Endothelial cell of umbilical vein (primary cell): ENCODE measurements at regions not wholly inside any gene's neighbourhood (a gene's known extent, or its start where the extent isn't known, plus 50 kb on each side); places are given as distances from the start of the nearest gene placed in this dataset.

ENCODE experiments used
- BruUV-seq: library from RNA; stranded (reverse); fragments of 400-500 nt; replicated peaks from 2 replicates; lab custom pipeline; 2021; lab: Mats Ljungman, UMichigan
- CTCF ChIA-PET: fragments of 300-600, 350-600 bp; sonication (Branson Sonifier 250); formaldehyde crosslinking; loops from one replicate; lab custom pipeline; 2021; ENCODE audit warnings: antibody characterized with exemption, inconsistent platforms; lab: Charles Lee
- POLR2A ChIA-PET: fragments of 300-600, 350-600 bp; sonication (Branson Sonifier 250); formaldehyde crosslinking; loops from one replicate; lab custom pipeline; 2021; ENCODE audit warnings: antibody characterized with exemption, inconsistent platforms; lab: Charles Lee
- DNase-seq: peaks from one replicate; pipeline ENCODE4 v3.0.0-alpha.2; 2011; ENCODE audit warnings: low read depth, low spot score
- FAIRE-seq: peaks from 2 replicates; lab custom pipeline; 2011; peaks lifted over from hg19 to GRCh38; lab: Jason Lieb, UNC
- H2AFZ ChIP-seq: 2 replicates; pipeline ENCODE4 v1.6.0; 2012; ENCODE audit warnings: low read depth, low read length, control low read depth, inconsistent platforms
- H3K27ac ChIP-seq: 2 replicates; pipeline ENCODE4 v1.5.1; 2011; ENCODE audit warnings: low read depth, mild to moderate bottlenecking, control low read depth, low read length, moderate library complexity; ENCODE audit not compliant: insufficient read depth
- H3K27me3 ChIP-seq, 2 experiments: 2 replicates each; pipeline versions ENCODE4 v1.6.0 to v1.6.1; 2011; ENCODE audit warnings: low read length in 2 of 2, mixed read lengths in 1 of 2; ENCODE audit not compliant: control insufficient read depth in 2 of 2, insufficient read depth in 2 of 2
- H3K36me3 ChIP-seq, 2 experiments: 2 replicates in 1 of 2; 3 replicates in 1 of 2; pipeline ENCODE4 v1.5.1; 2011; ENCODE audit warnings: low read length in 2 of 2, mild to moderate bottlenecking in 1 of 2, moderate library complexity in 1 of 2; ENCODE audit not compliant: control insufficient read depth in 2 of 2, insufficient read depth in 2 of 2; ENCODE audit errors: extremely low read depth in 1 of 2
- H3K4me1 ChIP-seq: 3 replicates; pipeline ENCODE4 v1.5.1; 2011; ENCODE audit warnings: mild to moderate bottlenecking, low read length; ENCODE audit not compliant: control insufficient read depth, insufficient read depth; ENCODE audit errors: extremely low read depth
- H3K4me2 ChIP-seq: 2 replicates; pipeline ENCODE4 v1.6.1; 2011; ENCODE audit warnings: low read length, control low read depth, mixed read lengths; ENCODE audit not compliant: insufficient read depth
- H3K4me3 ChIP-seq, 3 experiments: fragments of 200-600 bp in 1 of 3; sonication (generic), shearing (Covaris generic) in 1 of 3; replicated peaks in 1 of 3; 2 replicates each; pipeline ENCODE4 v1.5.1; 2011 to 2016; ENCODE audit warnings: control low read depth in 3 of 3, low read length in 3 of 3, mild to moderate bottlenecking in 2 of 3, inconsistent platforms in 1 of 3, low read depth in 1 of 3, moderate library complexity in 1 of 3; ENCODE audit not compliant: insufficient read depth in 1 of 3
- H3K79me2 ChIP-seq: 2 replicates; pipeline ENCODE4 v1.6.0; 2012; ENCODE audit warnings: low read length, inconsistent platforms; ENCODE audit not compliant: control insufficient read depth, insufficient read depth
- H3K9ac ChIP-seq: replicated peaks from 2 replicates; pipeline ENCODE3; 2011; ENCODE audit warnings: low read length, control low read depth; ENCODE audit not compliant: insufficient read depth; ENCODE audit errors: extremely low read depth
- H3K9me1 ChIP-seq: replicated peaks from 3 replicates; pipeline ENCODE4 v1.6.0; 2011; ENCODE audit warnings: mild to moderate bottlenecking, low read length; ENCODE audit not compliant: control insufficient read depth, insufficient read depth; ENCODE audit errors: extremely low read depth
- H3K9me3 ChIP-seq: replicated peaks from 2 replicates; pipeline ENCODE4 v1.5.1; 2012; ENCODE audit warnings: low read length, inconsistent platforms; ENCODE audit not compliant: control insufficient read depth, insufficient read depth
- H4K20me1 ChIP-seq: replicated peaks from 2 replicates; pipeline ENCODE3; 2011; ENCODE audit warnings: mild to moderate bottlenecking, low read length; ENCODE audit not compliant: control insufficient read depth, insufficient read depth; ENCODE audit errors: extremely low read depth
- CTCF ChIP-seq, 2 donors: IDR thresholded peaks; 1 replicate in 1 of 2; 2 replicates in 1 of 2; pipeline ENCODE4 v1.5.1; 2011; ENCODE audit warnings: low read length in 2 of 2, mild to moderate bottlenecking in 2 of 2, moderate library complexity in 2 of 2, control low read depth in 1 of 2, inconsistent platforms in 1 of 2, low read depth in 1 of 2; ENCODE audit not compliant: insufficient read depth in 1 of 2; ENCODE audit errors: extremely low read depth in 1 of 2
- EZH2 ChIP-seq: IDR thresholded peaks from 2 replicates; pipeline ENCODE4 v1.6.1; 2012; ENCODE audit warnings: borderline replicate concordance, low read depth, mild to moderate bottlenecking, moderate library complexity, low read length, inconsistent platforms; ENCODE audit not compliant: severe bottlenecking
- FOS ChIP-seq: IDR thresholded peaks from 2 replicates; pipeline ENCODE4 v1.6.1; 2011; ENCODE audit warnings: mild to moderate bottlenecking, low read length, moderate library complexity, borderline replicate concordance; ENCODE audit not compliant: insufficient read depth
- GATA2 ChIP-seq: IDR thresholded peaks from 2 replicates; pipeline ENCODE4 v1.7.0; 2011; ENCODE audit warnings: low read depth, mild to moderate bottlenecking, moderate library complexity, mixed read lengths, low read length; ENCODE audit not compliant: insufficient read length, insufficient read depth
- JUN ChIP-seq: IDR thresholded peaks from 2 replicates; pipeline ENCODE4 v1.6.1; 2011; ENCODE audit warnings: borderline replicate concordance, low read depth; ENCODE audit not compliant: insufficient read length, insufficient read depth
- MAX ChIP-seq: IDR thresholded peaks from 2 replicates; pipeline ENCODE4 v1.6.1; 2011; ENCODE audit not compliant: insufficient read depth, insufficient read length
- MYC ChIP-seq: IDR thresholded peaks from one replicate; pipeline ENCODE4 v1.6.1; 2011; ENCODE audit warnings: mild to moderate bottlenecking, low read depth, low read length
- POLR2A ChIP-seq: IDR thresholded peaks from 2 replicates; pipeline ENCODE4 v1.6.1; 2012; ENCODE audit warnings: low read depth, mild to moderate bottlenecking, control low read depth, low read length
- POLR2AphosphoS5 ChIP-seq: IDR thresholded peaks from 2 replicates; pipeline ENCODE4 v1.6.1; 2012; ENCODE audit warnings: low read depth, mild to moderate bottlenecking, control low read depth, low read length, moderate library complexity; ENCODE audit not compliant: insufficient read depth
- dilution Hi-C: fragments of 300-500 bp; cut with MboI; formaldehyde crosslinking; loops from one replicate; pipeline ENCODE4 v1.15.0; 2019; ENCODE audit warnings: low sequenced_read_pairs; ENCODE audit not compliant: extremely low pct_ligation_motif_present
- intact Hi-C: fragments of 100-400 bp; cut with micrococcal nuclease; formaldehyde crosslinking; loops from one replicate; pipeline ENCODE4 v1.10.0; 2022

GRCh38 chr12:91859347-91859746 lies 286.3 kb downstream of the BTG1 start:
- no peaks in the 10 kb centered on the region for H3K27me3 ChIP-seq
- dilution Hi-C loops = no loop called here
- no peak overlapping the region for H3K4me2 ChIP-seq
- no peak for FAIRE-seq
- ChIA-PET CTCF (interaction anchor here (0.7 kb wide), 1 partner anchor 10 kb away, joined by 3 read pairs; no protein-coding TSS in a partner anchor), POLR2A (no interaction called here)
- no TSS peak for BruUV-seq
- H3K4me3 ChIP-seq = no peak overlapping the region
- H3K4me1 ChIP-seq = no peaks in the 10 kb centered on the region
- H3K36me3 ChIP-seq = no peaks in the 10 kb centered on the region
- H2AFZ ChIP-seq = no peak overlapping the region
- no peaks in the 10 kb centered on the region for H3K79me2 ChIP-seq
- H3K9me1 ChIP-seq = no peaks in the 10 kb centered on the region
- intact Hi-C loops = no loop called here
- no peak for DNase-seq
- H3K9me3 ChIP-seq = no peaks in the 10 kb centered on the region
- H3K27ac ChIP-seq = no peak overlapping the region
- TF ChIP-seq POLR2AphosphoS5 = no peak
- TF ChIP-seq POLR2A = no peak
- no peak for TF ChIP-seq JUN
- TF ChIP-seq CTCF (IDR thresholded peaks at IDR 0.05; ENCODE audit: extremely low read depth in 1 of 2, insufficient read depth in 1 of 2, low read depth in 1 of 2, low read length in 2 of 2) = no peak
- H4K20me1 ChIP-seq = no peaks in the 10 kb centered on the region
- H3K9ac ChIP-seq = no peak overlapping the region

- no peak overlapping the region for H3K4me2 ChIP-seq
- POLR2A ChIA-PET = no interaction called here
- FAIRE-seq (no peak), DNase-seq (no peak)
- H3K27ac ChIP-seq = no peak overlapping the region
- intact Hi-C loops (no loop called here), dilution Hi-C loops (no loop called here)
- no peak overlapping the region for H2AFZ ChIP-seq
- no peaks in the 10 kb centered on the region for H3K4me1 ChIP-seq
- no peaks in the 10 kb centered on the region for H3K27me3 ChIP-seq
- H4K20me1 ChIP-seq = no peaks in the 10 kb centered on the region
- BruUV-seq = no TSS peak
- H3K9me1 ChIP-seq = no peaks in the 10 kb centered on the region
- H3K9ac ChIP-seq = no peak overlapping the region
- H3K36me3 ChIP-seq = no peaks in the 10 kb centered on the region
- CTCF ChIA-PET = no interaction called here
- TF ChIP-seq MYC (no peak), JUN (no peak), EZH2 (no peak), POLR2AphosphoS5 (no peak), FOS (no peak), POLR2A (no peak), CTCF (IDR thresholded peaks at IDR 0.05; ENCODE audit: extremely low read depth in 1 of 2, insufficient read depth in 1 of 2, low read depth in 1 of 2, low read length in 2 of 2) (no peak), GATA2 (no peak), MAX (no peak)
- H3K4me3 ChIP-seq = no peak overlapping the region
- H3K79me2 ChIP-seq = no peaks in the 10 kb centered on the region
- no peaks in the 10 kb centered on the region for H3K9me3 ChIP-seq
Observed at GRCh38 chr12:91857813-91858542, 287.7 kb downstream of the BTG1 start.
